ENCODE measurements at regions not wholly inside any gene's neighbourhood (a gene's known extent, or its start where the extent isn't known, plus 50 kb on each side); places are given as distances from the start of the nearest gene placed in this dataset.
A peak's percentile ranks its signal among the peaks of the same experiment; 100 is the strongest.

DNA sequence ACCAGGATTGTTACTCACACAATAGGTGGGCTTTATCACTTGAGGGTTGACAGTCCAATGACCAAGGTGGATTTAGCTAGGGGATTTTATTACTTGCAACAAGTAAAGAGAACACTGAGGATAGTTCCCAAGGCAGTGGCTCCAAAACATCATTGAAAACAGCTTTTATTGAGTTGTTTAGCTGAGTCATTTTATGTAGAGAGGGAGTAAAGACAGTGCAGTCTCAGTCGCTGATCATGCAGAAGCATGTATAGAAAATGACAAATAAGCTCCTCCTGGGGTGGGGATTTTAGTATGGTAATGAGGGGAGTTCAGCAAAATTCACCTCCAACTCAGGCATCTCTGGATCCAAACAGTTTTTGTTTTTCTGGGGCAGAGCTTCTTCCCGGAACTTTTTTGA is 163.0 kb upstream of the CCDC179 start:
- no peak for DNase-seq (ENCODE audit: low spot score)

DNA sequence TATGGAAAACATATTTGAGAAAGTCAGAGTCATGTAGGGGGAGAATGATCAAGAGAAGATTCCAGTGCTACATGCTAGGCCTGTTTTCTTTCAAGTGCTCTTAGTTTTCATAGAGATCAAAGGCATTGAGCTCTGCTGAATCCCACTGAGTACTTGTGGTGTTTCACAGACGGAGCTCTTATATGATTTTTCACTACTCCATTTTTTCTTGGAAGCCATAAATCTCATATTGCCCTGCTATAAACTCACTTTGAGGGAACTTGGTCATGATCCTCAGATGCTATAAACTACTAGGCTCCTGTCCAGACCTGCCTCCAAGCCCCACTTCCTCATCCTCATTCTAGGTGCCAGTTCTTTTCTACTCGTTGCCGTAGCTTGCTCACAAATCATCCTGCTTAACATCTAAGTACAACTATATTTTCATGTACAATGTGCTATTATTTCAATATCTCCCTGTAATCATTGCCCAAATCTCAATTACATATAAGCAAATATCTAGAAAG is 180.8 kb upstream of the CCDC179 start:
- DNase-seq (ENCODE audit: low spot score): no peak

DNA sequence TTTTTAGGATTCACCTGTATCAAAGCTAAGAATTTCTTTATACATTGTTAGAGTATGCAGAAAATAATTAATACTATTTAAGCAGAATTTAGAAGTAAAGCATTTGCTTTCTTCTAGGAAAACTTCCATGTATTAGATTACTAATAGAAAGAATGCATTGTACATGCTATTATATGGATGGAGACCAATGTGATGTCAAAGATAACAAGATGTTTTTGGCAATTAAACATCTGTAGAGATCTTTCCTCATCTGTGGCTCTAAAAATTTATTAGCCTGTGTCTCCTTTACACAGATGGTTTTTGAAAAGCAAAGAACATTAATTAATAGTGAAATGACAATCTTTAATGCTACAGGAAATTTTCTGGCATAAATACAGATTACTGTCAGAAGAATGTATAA is 198.4 kb upstream of the CCDC179 start:
- no peak for DNase-seq (ENCODE audit: low spot score)

DNA sequence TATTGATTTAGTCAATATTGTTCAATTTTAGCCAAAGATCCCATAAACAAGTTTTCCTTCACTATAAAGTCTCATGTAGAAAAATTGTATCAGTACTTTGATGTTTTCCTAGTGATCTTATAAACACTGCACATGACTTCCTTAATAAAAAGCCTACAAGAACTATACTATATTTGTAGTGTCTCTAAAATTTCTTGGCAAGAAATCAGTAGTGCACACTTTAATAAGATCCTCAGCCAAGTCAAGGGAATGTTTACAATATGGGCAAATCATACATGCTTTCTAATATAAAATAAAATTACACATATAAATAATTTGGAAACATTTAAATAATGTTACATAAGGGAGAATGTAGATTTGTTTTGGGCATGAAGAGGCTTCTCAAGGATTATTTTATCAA is 203.0 kb upstream of the CCDC179 start:
- DNase-seq (ENCODE audit: low spot score): no peak

DNA sequence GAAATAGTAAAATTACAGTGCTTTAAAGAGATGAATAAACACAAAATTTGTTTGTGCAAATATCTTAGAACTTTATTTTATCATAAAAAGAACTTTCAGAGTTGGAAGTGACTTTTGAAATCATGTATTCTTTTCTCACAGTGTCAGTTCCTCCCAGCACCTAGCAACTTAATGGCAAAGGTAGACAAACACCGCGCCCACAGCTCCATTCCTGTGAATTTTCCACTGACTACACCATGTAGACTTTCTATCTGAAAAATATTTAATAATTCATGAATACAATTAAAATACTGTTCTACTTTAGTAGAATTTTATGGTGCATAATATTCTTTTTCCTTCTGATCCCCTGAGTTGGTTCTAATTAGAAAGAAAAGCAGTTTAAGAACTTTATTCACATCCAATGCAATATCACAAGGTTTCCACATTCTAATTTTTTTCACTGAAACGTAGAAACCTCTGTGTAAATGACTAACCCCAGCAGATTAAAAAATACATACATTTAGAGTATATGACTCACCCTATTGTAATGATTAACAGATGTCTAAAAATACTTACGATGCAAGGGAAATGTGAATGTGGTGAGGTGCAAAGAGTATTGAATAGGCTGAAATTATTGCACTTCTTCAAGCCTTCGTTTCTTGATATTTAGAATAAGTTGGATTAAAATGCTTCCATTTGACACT is 218.2 kb upstream of the CCDC179 start:
- no peak for DNase-seq (ENCODE audit: low spot score)

DNA sequence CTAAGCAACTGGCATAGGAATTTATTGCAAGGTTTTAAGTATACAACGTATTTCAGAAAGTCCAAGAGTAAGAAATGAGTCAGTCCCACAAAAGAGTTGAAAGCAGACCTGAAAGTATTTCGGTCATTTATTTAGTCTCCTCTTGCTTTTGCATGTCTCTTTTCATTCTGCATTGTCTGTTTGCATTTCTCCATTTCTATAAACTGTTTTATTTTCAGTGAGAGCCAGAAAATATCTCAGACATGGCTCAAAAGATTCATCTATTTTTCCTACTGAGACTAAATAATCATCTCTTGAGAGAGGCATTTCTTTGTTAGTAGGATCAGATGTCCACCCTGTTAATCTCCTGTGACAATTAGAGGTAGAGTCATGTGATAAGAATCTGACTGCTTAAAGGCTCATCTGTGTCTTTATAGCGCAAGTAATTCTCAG is 219.1 kb upstream of the CCDC179 start:
- DNase-seq (ENCODE audit: low spot score): no peak

DNA sequence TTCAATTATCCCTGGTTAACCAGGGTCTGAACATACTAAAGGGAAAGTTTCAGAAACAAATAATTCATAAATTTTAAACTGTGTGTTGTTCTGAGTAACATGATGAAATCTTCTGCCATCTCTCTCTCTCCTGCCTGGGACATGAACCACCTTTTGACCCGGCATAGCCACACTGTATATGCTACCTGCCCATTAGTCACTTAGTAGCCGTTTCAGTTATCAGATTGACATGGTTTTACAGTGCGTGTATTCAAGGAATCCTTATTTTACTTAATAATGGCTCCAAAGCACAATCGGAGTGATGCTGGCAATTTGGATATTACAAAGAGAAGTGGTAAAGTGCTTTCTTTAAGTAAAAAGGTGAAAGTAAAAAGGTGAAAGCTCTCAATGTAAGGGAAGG is 227.1 kb upstream of the CCDC179 start:
- DNase-seq (ENCODE audit: low spot score): no peak

DNA sequence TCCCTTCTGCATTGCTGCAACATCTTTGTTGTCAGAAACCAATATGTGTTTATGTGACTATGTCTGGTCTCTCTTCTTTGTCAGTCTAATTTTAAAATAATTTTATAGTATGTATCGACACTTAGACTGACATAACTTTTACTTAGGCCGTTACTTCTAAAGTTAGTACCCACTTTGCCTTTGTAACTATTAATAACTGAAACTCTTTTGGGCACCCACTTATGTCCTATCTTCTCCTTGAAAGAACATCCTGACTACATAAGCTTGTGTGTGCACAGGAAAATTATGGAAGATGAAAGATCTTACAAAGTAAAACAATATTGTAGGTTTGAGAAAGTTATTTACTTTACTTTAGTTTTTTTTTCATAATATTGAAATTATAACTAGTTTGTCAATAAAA is 230.4 kb upstream of the CCDC179 start:
- DNase-seq (ENCODE audit: low spot score): no peak

DNA sequence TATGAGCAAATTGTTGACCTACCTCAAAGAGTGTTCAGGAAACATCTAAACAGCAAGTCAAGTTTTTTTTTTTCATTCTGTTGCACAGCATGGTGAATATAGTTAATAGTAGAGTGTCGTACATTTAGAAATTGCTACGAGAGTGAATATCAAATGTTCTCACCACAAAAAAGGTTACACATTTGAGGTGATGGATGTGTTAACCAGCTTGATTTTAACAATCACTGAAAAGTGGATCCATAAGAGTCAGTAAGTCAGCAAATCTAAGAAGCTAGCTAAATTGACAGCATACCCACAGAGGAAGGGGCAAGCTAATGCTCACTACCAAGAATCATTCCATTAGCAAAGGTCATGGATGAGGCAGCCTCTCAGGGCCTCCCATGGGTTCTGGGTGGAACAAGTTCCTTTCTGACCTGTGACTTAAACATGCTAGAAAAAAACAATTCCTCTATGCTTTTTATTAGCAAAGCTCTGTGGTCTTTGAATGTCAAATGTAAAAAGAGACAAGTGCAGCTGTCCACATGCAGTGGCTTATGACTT is 235.4 kb upstream of the CCDC179 start:
- DNase-seq (ENCODE audit: low spot score): no peak

DNA sequence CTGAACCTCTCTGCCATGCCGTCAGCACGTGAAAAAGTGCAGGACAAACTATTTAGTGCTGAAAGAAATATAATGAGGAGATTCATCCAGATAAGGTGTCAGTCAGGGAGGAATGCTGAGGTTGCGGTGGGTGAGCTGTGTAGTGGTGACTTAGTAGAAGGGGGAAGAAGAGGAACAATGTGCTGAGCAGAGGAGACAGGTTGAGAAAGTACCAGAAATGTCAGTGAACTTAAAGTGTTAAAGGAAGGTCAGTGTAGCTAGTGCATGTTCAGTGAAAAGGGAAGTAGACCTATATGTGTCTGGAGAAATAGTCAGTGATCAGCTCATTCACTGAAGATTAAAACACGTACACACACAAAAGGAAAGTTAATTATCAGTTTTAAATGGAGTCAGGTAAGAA is 237.6 kb upstream of the CCDC179 start:
- DNase-seq (ENCODE audit: low spot score): no peak

DNA sequence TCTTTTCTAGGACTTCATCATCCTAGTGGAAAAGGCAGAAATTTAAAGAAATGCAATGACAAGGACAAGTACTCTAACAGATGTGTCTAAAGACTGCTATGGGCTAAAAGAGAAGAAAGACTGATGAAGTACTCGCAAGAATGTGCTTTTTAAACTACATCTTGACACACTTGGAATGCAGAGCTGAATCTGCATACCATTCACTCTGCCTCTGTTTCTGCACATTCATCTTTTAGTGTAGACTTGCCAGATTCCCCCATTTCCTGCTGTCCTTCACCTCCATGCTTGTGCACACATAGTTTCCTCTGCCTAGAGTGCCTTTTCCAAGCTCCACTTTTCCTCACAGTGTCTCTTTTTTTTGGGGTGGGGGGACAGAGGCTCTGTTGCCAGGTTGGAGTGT is 239.0 kb upstream of the CCDC179 start:
- DNase-seq (ENCODE audit: low spot score): no peak

DNA sequence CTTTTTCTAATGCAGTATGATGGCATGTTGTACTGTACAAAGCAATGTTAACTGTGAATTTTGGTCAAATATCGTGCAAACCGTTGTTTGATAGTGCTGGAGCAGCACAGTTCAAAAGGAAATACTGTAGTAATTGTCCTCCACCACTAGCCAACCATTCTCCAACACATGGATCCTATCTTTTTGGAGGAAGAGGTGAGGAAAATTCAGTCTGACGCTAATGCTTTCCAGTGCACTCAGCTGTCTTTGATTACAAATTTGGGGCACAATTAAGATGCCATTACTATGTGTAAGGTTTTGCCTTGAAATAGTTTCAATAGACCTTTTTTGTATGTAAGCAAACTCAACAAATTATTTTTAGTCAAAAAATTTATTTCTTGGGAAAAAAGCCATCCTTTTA is 240.5 kb upstream of the CCDC179 start:
- no peak for DNase-seq (ENCODE audit: low spot score)

DNA sequence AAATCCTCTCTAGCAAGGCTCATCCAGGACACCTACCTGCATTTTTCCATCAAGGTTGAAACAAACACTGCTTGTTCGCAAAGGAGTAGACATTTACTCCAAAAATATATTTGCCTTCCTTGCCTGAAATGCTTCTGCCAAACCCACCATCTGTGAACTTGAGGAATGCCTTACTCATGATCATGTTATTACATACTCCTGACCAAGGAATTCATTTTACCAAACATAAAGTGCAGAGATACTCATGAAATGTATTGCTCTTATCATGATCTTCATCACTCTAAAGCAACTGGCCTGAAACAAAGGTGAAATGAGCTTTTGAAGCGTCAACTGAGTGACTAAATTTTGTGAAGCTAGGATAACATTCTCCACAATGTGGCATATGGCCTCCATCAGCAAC is 243.1 kb upstream of the CCDC179 start:
- DNase-seq (ENCODE audit: low spot score): no peak

DNA sequence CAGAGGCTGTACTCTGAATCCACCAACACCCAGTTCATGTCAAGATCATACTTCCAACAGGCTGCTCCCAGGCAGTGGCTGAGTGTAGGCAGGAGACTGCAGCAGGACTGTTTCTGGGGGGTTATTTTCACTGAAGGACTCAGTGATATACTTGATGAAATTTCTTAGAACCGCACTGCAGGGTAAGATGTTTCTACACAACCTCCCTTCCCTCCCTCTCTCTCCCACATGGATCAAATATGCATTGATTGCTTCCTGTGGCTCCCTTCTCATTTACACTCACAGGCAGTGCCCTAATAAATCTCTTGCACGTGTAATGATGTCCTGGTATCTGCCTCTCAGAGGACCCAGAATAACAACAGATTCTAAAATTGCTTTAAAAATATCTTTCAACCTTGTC is 251.3 kb upstream of the CCDC179 start:
- no peak for DNase-seq (ENCODE audit: low spot score)

DNA sequence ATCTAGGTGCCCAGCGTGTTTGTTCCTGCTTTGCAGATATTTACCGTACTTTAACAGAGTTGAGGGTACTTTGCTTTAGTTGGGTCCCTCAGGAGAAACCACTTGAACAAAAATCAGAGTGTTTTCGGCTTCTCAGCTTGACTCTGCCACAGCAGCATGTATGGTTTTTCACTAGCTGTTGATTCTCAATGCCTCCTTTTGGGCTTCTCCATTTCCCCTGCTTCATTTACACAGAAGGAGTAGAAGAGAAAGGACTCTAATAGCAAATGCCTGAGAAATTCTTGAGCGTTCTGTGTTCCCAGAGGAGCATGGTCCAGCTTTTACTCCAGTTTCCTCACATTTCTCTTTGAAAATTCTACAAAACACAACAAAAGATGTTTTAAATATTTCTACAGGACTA is 252.1 kb upstream of the CCDC179 start:
- no peak for DNase-seq (ENCODE audit: low spot score)

DNA sequence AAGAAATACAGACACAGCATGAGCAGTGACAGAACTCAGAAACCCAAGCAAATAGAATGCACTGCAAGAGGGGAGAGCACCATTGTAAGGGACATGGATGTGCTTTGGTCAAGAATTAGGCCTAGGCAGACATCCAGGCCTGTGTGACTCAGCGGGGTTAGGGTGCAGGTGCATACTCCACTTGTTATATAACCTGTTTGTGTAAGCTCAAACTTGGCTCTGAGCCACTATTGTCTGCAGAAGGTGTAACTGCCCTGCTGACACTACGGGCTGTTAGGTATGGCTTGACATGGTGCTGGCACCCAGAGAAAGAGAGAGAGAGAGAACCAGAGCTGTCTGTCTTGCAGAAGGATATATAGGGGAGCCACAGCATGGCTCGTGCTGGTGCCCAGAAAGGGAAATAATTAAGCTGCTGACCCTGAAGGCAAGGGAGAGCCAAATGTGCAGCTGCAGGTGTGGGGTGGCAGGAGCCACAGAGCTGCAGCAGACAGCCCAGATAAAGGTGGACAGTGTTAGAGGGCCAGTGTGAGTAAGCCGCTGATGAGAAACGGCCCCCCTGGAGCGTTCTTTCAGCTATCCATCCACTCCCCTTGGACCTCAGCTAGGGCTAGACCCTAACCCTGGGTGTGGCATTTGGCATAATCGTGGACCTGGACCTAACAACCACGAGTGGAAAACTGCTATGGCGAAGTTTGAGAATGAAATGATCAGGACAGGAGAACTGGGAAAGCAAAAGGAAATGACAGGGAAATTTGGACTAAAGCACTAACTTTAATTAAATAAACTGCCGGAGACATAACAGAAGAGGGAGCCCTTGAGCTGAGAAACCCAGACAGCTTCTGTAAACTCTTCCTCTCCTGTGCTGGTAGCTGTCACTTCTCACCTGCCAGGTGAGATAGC is 253.0 kb upstream of the CCDC179 start:
- peak; percentile 67 for DNase-seq (ENCODE audit: low spot score)

DNA sequence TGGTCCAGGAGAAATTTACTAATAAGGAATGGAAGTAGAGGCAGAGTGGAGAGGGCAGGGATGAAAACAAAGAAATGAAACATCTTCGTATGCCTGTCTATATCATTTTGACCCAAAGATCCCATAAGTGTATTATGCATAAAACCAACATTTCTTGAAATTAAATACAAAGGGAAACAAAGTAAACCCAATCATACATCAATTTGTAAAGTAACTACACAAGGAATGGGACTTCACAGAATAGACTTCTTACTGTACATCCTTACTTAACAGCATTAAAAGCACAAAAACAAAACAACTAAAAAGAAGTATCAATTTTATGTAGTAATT is 253.6 kb upstream of the CCDC179 start:
- DNase-seq (ENCODE audit: low spot score): no peak

DNA sequence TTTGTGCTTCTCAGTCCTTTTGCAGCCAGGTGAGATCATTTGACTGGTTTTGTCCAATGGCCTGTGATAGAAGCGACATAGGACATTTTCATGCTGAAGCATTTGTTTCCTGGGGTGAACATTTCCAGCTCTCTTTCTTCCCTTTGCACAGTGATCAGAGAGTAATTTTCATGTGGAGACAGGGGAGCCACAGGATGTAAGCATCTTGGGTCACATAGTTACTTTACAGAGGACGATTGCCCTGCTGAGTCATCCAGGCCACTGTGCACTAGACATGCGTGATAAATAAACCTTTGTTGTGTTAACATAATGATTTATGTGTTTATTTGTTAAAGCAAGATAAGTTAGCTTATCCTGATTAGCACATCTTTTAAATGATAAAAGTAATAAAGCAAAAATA is 263.5 kb upstream of the CCDC179 start:
- DNase-seq (ENCODE audit: low spot score): peak; percentile 4

DNA sequence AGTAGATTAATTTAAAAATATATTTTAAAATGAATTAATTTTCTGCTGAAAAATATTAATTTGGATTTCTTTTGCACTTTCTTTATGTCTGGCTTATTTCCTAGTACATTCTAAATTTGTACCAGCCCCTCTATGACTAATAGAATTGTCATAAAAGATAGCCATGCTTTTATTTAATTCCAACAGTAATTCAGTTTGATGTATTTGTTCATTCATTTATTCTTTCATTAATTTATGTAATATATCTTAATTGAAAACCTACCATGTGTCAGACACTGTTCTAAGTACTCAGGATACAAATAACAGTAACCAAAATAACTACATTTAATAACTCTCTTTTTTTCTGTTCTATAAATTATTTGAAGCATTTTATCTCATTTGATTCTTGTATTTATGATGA is 264.0 kb upstream of the CCDC179 start:
- DNase-seq (ENCODE audit: low spot score): no peak

DNA sequence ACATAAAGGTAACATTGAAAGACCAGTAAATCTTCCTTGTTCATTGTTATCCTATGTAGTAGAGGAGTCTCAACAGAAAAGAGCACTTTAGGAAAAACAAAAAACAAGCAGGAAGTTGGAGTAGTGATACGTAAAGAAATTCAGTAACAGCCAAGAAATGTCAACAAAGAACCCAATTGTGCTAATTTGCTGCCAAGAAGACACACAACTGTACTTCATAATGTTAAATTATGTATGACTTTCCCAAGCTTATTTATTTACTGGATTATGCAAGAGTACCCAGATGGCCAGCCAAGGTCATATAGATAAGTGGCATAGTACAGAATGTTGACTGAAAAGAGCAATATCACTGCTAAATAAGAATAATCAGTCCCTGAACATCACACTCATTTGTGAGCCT is 264.7 kb upstream of the CCDC179 start:
- no peak for DNase-seq (ENCODE audit: low spot score)

DNA sequence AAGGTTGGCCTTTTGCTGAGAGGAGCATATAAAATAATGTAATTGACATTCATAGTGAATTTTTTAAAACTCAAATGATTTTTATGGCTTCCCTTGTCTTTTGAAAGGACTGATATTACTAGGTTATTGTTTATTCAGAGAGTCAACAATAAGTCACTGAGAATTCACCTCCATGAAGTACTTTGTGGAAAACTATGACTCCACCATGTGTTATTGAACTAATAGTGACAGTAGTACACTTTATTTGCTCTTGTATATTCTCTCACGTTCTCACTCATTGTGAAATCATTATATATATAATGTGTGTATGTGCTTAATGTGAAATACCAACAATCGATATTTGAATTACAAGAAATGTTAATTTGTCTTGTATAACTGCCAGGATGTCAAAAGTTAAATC is 267.4 kb upstream of the CCDC179 start:
- DNase-seq (ENCODE audit: low spot score): no peak

DNA sequence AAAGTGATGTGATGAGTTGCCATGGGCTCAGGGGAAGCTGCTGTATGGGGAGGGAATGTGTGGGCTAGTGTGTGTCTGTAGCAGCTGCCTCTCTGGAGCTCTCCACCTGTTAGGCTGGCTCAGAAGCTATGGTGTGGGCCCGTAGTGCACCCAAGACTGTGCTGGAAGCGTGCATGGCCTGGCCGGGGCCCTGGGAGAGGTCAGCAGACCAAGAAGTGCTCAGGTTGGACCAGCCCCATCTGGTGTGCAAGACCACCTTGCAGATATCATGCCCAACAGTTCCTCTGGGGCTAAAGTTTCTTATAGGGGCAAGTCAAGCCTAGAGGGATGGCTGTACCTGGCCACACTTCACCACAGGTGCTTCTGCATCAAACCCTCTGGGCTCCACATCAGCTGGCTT is 274.4 kb upstream of the CCDC179 start:
- no peak for DNase-seq (ENCODE audit: low spot score)

DNA sequence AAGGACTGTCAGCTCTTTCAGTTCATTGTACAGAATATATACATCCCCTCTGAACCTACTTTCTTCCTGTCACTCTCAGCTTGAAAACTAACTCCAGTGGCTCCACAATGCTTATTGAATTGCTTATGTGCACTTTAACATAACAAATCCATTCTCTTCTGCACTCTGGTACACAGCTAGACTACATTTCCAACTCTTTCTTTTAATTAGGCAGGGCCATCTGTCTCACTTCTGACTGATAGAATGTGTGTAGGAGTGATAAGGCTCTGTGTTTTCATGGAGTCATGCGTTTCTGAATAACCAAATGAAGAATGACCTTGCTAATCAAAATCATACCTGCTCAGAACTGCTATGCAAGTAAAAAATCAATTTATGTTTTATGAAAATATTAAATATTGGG is 278.5 kb upstream of the CCDC179 start:
- DNase-seq (ENCODE audit: low spot score): no peak

All from GM03348 (cell line).